H7 (cell line): ENCODE measurements at regions not wholly inside any gene's neighbourhood (a gene's known extent, or its start where the extent isn't known, plus 50 kb on each side); places are given as distances from the start of the nearest gene placed in this dataset.

Experiments used
- DNase-seq: peaks from one replicate; pipeline ENCODE4 v3.0.0; 2012
- H3K27me3 ChIP-seq: 2 replicates; pipeline ENCODE4 v1.6.0; 2011; ENCODE audit warnings: mild to moderate bottlenecking, low read length; ENCODE audit not compliant: control insufficient read depth, insufficient read depth
- H3K36me3 ChIP-seq: replicated peaks from 2 replicates; pipeline ENCODE4 v1.5.1; 2011; ENCODE audit warnings: low read length; ENCODE audit not compliant: control insufficient read depth, insufficient read depth
- H3K4me3 ChIP-seq: 2 replicates; pipeline ENCODE4 v1.5.1; 2011; ENCODE audit warnings: low read depth, mild to moderate bottlenecking, control low read depth, low read length, moderate library complexity; ENCODE audit not compliant: insufficient read depth

DNA sequence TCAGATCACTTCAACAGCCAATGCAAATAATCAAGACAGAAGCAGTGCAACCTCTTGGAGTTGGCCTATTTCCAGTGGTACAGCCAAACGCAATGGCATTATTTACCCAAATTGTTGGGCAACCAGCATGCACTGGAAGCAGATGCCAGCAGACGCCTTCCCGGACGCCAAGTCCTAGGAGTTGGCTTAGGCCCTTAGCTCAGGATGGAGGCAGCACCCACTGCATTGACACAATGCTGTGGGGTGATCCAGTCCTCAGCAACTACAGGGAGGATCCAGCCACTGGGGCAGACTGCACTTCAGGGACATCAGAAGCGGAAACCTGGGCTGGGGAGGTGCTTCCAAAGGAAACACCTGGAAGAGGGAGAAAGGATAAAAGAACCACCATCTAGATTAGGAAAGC is 290.4 kb downstream of the FAM43A start:
- DNase-seq = no peak
- Histone ChIP-seq H3K4me3 (no peak overlapping the region), H3K36me3 (no peaks in the 10 kb centered on the region), H3K27me3 (no peaks in the 10 kb centered on the region)

DNA sequence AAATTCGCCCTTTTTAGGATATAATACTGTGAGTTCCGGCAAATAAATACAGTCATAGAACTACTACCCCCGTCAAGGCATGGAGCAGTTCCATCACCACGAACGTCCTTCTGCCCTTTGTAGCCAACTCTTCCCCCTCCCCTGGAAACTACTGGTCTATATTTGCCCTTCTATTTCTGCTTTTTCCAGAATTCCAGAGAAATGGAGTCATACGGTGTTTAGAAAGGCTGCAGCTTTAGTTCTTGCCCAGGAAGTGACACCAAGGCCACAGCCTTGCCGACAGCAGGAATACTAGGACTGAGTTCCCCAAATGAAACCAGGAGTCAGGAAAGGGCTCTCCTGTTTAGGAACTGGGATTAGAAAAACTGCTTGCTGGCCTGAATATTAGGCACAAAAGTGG is 291.2 kb downstream of the FAM43A start:
- no peak overlapping the region for H3K4me3 ChIP-seq
- no peaks in the 10 kb centered on the region for H3K36me3 ChIP-seq
- no peaks in the 10 kb centered on the region for H3K27me3 ChIP-seq
- DNase-seq = no peak

DNA sequence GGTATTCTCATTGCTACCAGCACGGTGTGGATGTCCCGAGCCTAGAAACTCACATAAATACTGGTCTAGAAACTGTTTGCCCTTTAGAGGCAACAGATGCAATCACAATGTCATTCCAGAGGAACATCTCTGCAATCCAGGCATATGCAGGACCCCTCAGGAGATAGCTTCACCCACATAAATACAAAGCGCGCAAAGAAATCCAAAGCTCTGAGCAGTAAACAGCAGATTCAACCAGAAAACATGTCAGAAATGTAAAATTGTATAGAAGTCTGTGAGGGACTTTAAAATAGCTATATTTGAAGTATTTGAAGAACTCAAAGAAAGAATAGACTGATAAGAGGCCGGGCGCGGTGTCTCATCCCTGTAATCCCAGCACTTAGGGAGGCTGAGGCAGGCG is 291.7 kb downstream of the FAM43A start:
- DNase-seq = no peak
- Histone ChIP-seq H3K27me3 (no peaks in the 10 kb centered on the region), H3K4me3 (no peak overlapping the region), H3K36me3 (no peaks in the 10 kb centered on the region)

DNA sequence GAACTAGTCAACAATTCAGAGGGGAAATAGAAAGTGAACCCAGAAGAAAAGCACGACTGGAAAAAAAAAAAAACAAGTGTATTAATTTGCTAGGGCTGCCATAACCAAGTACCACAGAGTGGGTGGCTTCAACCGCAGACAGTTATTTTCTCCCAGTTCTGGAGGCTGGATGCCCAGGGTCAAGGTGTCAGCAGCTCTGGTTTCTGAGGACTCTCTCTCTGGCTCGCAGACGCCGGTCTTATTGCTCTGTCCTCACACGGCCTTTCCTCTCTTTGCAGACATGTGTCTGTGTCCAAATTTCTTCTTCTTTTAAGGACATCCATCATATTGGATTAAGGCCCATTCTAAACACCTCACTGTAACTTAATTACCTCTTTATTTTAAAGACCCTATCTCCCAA is 291.8 kb downstream of the XXYLT1 start:
- DNase-seq = no peak
- Histone ChIP-seq H3K27me3 (no peaks in the 10 kb centered on the region), H3K4me3 (no peak overlapping the region), H3K36me3 (no peaks in the 10 kb centered on the region)

DNA sequence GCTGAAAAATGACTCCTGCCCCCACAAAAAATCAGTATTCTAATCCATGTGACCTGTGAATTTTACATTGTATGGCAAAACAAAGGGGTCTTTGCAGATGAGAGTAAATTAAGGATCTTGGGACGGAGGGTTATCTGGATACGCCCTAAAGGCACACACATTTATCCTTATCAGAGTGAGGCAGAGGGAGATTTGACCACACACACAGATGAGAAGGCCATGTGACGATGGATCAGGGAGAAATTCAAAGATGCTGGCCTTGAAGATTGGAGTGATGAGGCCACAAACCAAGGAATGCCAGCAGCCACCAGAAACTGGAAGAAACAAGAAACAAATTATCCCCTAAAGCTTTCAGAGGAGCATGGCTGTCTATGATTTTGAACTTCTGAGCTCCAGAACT is 288.5 kb downstream of the XXYLT1 start:
- Histone ChIP-seq H3K36me3 (no peaks in the 10 kb centered on the region), H3K27me3 (no peaks in the 10 kb centered on the region), H3K4me3 (no peak overlapping the region)
- no peak for DNase-seq

DNA sequence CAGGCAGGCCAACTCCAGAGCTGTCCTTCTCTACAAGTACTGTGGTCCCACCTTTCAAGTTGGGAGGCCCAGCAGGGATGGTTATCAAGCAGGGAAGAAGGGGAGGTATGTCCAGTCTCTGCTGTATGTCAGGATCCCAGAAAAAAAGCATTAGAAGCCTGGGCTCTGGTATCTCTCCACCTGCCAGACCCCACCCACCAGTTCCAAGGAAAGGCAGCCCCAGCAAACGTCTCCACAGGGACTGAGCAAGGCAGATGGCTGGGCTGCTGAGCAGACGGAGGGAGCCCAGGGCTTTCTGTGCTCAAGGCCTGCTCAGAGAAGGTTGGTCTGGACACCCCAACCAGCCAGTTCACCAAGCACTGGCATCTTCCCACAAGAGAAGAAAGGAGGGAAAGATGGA is 287.8 kb downstream of the XXYLT1 start:
- no peaks in the 10 kb centered on the region for H3K36me3 ChIP-seq
- no peak for DNase-seq
- no peak overlapping the region for H3K4me3 ChIP-seq
- no peaks in the 10 kb centered on the region for H3K27me3 ChIP-seq

DNA sequence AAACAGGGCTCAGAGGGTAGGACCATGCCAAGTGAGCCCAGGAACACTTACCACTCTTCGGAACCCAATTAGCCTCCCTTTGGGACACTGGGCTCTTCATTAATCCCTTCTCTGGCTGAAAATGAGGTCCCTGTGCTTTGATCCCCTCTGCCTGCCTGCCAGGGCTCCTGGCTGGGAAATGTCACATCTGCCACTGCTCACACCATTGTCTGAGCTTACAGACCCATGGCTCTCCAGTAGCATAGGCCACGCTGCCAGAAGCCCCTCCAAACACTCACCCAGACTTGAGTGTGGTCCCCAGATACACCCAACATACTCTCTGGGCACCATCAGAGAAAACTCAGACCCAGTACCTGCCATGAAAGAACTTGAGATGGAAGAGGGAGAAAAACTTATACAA is 287.3 kb downstream of the XXYLT1 start:
- H3K27me3 ChIP-seq = no peaks in the 10 kb centered on the region
- no peaks in the 10 kb centered on the region for H3K36me3 ChIP-seq
- no peak overlapping the region for H3K4me3 ChIP-seq
- no peak for DNase-seq

DNA sequence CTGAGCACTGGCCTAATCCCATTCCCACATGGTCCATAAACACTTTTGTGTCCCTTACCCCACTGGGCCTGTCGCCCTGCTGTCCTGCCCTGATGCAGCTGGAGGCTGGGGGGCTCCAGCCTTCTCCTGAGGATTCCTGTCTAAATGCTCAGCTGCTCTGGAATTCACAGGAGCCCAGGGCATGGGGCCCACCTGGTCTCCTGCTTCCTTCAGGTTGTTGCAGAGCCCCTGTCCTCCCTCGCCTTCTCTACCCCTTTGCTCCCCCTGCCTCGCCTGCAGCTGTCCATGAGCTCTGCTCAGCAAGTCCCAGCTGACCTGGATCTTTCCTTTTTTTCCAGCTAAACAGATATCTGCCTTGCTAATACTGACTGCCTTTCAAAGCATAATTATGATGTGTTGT is 286.9 kb downstream of the XXYLT1 start:
- no peak for DNase-seq
- H3K27me3 ChIP-seq = no peaks in the 10 kb centered on the region

DNA sequence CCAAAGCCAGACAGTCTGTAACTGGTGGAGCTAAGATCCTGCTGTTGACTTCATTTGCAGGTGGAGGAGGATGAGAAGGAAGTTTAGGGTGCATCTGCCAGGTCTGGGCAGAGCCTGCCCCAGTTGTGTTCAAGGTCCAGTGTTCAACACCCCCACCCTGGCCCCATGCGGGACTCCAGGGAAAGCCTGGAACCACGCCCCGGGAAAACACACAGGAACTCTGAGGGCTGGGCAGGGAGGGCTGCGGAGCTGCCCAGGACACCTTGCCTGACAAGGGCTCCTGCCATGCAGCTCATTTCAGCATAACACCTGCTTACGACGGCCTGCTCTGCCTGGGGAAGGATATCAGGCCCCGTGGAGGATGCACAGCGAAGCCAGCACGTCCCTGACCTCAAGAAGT is 286.3 kb downstream of the XXYLT1 start:
- H3K36me3 ChIP-seq = no peaks in the 10 kb centered on the region
- H3K4me3 ChIP-seq = peak overlapping the region; percentile 11; the same call in 1 of the 2 replicates
- no peak for DNase-seq
- no peaks in the 10 kb centered on the region for H3K27me3 ChIP-seq

More for the DNA sequence above, 286.9 kb downstream of the XXYLT1 start:
- Histone ChIP-seq H3K36me3 (no peaks in the 10 kb centered on the region), H3K4me3 (no peak overlapping the region)

DNA sequence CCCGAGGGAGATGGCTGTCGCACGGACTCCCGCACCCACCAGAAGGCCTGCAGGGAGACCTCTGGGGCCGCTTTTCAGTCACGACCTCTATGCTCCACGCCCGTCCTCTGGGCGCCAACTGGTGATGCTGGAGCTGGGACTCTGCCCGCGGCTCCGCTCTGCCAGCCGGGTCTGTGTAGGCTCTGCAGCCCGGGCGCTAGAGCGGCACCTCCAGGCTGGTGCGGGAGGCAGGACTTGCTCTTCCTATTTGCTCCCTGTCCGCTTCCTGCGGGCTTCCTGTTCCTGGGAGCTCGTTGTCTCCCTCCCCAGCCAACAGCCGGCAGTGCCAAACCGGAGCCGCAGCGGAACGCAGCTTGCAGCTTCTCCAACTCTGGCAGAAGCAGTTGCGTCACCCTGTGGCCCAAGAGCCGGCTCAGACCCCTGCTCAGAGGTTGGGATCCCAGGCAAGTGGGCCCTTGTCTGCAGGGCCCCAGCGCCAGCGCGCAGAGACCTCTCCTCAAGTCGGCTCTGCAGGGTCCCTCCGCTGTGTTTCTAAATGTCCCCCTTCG is 285.9 kb downstream of the XXYLT1 start:
- peak overlapping the region; percentile 11; the same call in 1 of the 2 replicates for H3K4me3 ChIP-seq
- H3K36me3 ChIP-seq = no peaks in the 10 kb centered on the region
- no peaks in the 10 kb centered on the region for H3K27me3 ChIP-seq
- peak; percentile 92 for DNase-seq

DNA sequence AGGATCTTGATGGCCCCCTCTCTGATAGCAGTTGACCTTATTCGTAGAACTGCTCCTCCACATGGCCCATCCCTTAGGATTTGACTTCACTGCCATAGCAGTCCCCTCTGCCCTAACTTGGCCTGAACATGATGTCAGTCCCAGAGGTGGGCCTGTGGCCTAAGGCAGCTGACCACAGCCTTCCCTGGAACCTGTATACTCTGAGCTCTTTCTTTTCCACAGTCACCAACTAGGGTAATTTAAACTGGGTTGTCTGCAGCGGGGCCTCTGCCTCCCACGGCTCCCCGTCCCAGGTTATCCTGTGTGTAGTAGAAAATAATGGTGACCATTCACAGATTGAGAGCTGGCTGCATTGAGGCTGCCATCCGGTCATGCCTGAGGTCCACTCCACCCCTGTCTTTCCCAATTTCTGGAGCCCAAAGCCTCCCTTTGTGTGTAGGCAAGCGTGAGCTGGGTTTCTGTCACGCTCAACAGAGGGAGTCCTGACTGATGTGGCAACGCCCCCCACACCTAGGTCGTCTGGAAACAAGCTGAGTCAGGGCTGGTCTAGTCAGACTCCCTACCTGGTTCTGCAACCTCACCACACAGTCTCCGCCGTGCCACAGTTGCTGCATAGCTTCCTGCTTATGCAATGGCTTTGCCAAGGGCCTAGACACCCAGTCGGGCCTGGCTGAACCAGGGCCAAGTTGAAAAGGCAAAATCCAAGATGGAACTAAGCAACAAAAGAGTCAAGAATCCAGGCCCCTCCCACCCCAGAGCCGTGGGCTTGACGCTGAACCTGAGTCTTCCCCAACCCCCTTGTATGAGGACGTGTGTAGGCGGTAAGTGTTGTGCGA is 284.5 kb downstream of the XXYLT1 start:
- Histone ChIP-seq H3K27me3 (no peaks in the 10 kb centered on the region; the same call in 1 of the 2 replicates), H3K4me3 (no peak overlapping the region), H3K36me3 (no peaks in the 10 kb centered on the region)
- DNase-seq = peak; percentile 22

DNA sequence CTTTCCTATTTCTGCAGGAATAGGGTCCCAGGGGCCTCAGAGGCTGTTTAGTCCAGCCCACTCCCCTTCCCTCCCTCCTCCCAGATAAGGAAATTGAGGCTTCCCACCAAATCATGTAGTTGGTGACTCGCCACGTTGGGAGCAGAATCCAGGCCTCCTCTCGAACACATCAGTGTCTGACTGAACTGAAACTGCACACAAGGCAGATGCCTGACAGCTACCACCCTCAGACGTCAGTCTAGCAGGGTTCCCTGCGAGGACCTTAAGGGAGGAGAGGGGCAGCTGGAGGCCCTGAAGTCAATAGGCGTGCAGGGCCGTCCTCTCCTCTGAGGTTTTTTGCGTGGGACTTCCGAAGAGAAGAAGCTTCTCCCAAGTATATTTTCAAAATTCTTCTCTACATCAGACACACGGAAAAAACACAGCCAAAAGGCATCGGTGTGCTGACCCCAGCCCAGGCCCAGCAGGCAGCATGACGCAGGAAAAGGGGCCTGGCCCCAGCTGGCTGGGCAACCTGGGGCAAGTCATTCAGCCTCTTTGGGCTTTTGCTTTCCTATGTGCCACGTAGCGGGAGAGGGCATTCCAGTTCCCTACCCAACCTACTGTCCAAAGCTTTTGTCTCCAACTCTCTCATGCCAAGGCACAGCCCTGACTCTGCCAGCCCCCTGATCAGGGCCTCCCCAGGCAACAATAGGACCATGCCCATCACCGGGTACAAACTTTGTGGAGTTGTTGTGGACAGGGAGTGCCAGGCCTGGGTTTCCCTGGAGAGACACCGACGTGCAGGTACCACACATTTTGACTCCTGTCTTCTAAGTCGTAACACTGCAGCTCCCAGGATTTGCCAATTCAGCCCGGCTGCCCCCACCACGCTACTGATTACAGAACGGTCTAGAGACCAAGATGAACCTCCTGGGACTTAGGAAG is 283.1 kb downstream of the XXYLT1 start:
- H3K36me3 ChIP-seq = no peaks in the 10 kb centered on the region
- H3K27me3 ChIP-seq = no peaks in the 10 kb centered on the region; the same call in 1 of the 2 replicates
- no peak overlapping the region for H3K4me3 ChIP-seq
- peak; percentile 18 for DNase-seq

DNA sequence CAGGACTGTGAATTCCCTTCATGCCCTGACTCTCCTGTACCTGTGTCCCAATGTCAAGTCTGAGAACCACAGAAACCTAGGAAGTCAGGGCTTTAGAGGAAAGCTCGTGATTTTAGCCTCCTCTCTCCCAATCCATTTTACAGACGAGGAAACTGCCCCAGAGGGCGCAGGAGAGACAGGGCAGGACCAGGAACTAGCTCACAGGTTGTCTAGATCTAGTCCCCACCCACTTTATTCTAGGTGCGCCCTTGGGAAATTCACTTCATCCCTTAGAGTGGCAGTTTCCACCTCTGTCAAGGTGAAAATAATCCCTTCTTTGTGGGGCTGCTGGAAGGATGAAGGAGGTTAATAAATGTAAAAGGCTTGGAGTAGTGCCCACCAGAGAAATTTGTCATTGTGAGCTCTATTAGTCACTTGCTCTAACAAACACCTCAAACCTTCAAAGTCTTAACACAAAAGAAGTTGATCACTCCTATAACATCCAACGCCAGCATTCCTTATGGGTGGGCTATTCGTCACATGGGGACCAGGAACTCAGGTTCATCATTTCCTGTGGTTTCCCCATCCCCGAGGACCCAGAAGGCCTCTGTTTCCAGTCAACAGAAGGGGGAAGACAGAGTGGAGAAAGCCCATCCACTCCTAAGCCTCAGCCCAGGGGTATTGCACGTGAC is 282.3 kb downstream of the XXYLT1 start:
- Histone ChIP-seq H3K4me3 (no peak overlapping the region), H3K27me3 (no peaks in the 10 kb centered on the region; the same call in 1 of the 2 replicates), H3K36me3 (no peaks in the 10 kb centered on the region)
- DNase-seq = no peak

DNA sequence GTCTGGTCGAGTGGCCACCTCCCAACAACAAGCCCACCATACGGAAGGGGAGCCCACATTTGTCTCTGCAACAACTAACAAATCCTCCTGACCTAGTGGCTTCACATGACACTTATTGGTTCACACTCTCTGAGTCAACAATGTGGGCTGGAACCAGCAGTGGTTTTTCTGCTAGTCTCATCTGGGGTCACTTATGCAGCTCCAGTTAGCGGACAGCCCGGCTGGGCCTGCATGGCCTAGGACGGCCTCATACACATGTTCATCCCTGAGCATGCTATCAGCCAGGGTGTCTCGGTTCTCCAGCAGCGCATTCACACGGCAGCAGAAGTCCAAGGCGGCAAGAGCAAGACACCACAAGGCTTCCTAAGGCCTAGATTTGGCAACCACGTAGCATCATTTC is 281.7 kb downstream of the XXYLT1 start:
- no peaks in the 10 kb centered on the region for H3K36me3 ChIP-seq
- DNase-seq = no peak
- H3K27me3 ChIP-seq = no peaks in the 10 kb centered on the region; the same call in 1 of the 2 replicates
- H3K4me3 ChIP-seq = no peak overlapping the region
